Right lobe of liver (tissue), 6 donors: ENCODE measurements at regions not wholly inside any gene's neighbourhood (a gene's known extent, or its start where the extent isn't known, plus 50 kb on each side); places are given as distances from the start of the nearest gene placed in this dataset.
"Not testable (repeated sequence)": the region's sequence is repeated elsewhere in the genome, so short reads cannot be mapped to it uniquely, and the experiment has no call there.

Source experiments
- ATAC-seq, 4 donors: fragments of 200-7000 bp; cut with Tn5 transposase; one replicate each; pipeline ENCODE4 v1.9.1; 2020; ENCODE audit warnings: mild to moderate bottlenecking in 4 of 4, moderate library complexity in 4 of 4
- DNase-seq, 3 donors: peaks; one replicate each; pipeline ENCODE4 v3.0.0-alpha.2; 2020
- H3K27ac ChIP-seq, 3 donors: fragments of 200-600 bp; one replicate each; pipeline ENCODE4 v1.8.0; 2022
- H3K27me3 ChIP-seq, 2 donors: fragments of 200-600 bp; one replicate each; pipeline ENCODE4 v1.8.0; 2022
- H3K36me3 ChIP-seq, 4 donors: fragments of 200-600 bp; sonication (generic) in 1 of 4; one replicate each; pipeline versions ENCODE4 v1.5.1 to v1.8.0; 2017 to 2022; ENCODE audit warnings: control low read depth in 1 of 4
- H3K4me1 ChIP-seq, 4 donors: fragments of 200-600 bp; sonication (generic) in 1 of 4; one replicate each; pipeline versions ENCODE4 v1.5.1 to v1.8.0; 2017 to 2022; ENCODE audit warnings: control low read depth in 1 of 4
- H3K4me3 ChIP-seq, 3 donors: fragments of 200-600 bp; one replicate each; pipeline ENCODE4 v1.8.0; 2022
- H3K9me3 ChIP-seq, 4 donors: fragments of 200-600 bp; sonication (generic) in 1 of 4; one replicate each; pipeline versions ENCODE4 v1.5.1 to v1.8.0; 2017 to 2022; ENCODE audit warnings: control low read depth in 1 of 4
- CTCF ChIP-seq, 4 donors: fragments of 200-600 bp in 3 of 4; fragments of 450-650 bp in 1 of 4; IDR thresholded peaks; one replicate each; pipeline versions ENCODE4 v1.5.1 to v1.8.0; 2016 to 2022; ENCODE audit warnings: antibody characterized with exemption in 4 of 4, mild to moderate bottlenecking in 2 of 4
- POLR2A ChIP-seq: fragments of 450-650 bp; IDR thresholded peaks from one replicate; pipeline ENCODE4 v1.6.1; 2017; ENCODE audit warnings: antibody characterized with exemption, mild to moderate bottlenecking
- WGBS: methylation state at CpG from one replicate; pipeline ENCODE4 v1.1.6; 2018; ENCODE audit warnings: low coverage, low lambda C conversion rate; ENCODE audit not compliant: insufficient coverage; ENCODE audit errors: missing lambda C conversion rate; 5-methylcytosine and 5-hydroxymethylcytosine counted together
- intact Hi-C, 2 donors: fragments of 100-400 bp; cut with DNase I; formaldehyde crosslinking; loops; one replicate each; pipeline versions ENCODE4 v1.11.2 to v1.14.1; 2022
- donor health status: DM: no; HTN: yes; CAD: no.
- donor health status: DM: no; HTN: no; CAD: no.
- donor health status: DM: no; HTN: no; CAD: no.
- donor health status: DM: no; HTN: yes; CAD: no.
- donor health status: DM: no; HTN: yes; CAD: no.

GRCh38 chr2:65934992-65935629 lies 499.8 kb upstream of the MEIS1 start:
- intact Hi-C loops, result no loop called here
- 61% methylated on average over 3 of the region's 3 CpGs for WGBS
- Histone ChIP-seq H3K4me3 (no peak overlapping the region), H3K36me3 (no peaks in the 10 kb centered on the region), H3K9me3 (no peaks in the 10 kb centered on the region), H3K27me3 (no peaks in the 10 kb centered on the region), H3K27ac (no peak overlapping the region), H3K4me1 (no peaks in the 10 kb centered on the region)
- TF ChIP-seq CTCF (IDR thresholded peaks at IDR 0.05) (no peak), POLR2A (no peak)
- DNase-seq, result no peak
- no peak for ATAC-seq

- Histone ChIP-seq H3K27ac (no peak overlapping the region), H3K27me3 (no peaks in the 10 kb centered on the region), H3K36me3 (no peaks in the 10 kb centered on the region), H3K9me3 (no peaks in the 10 kb centered on the region), H3K4me1 (no peaks in the 10 kb centered on the region), H3K4me3 (no peak overlapping the region)
- DNase-seq (no peak), ATAC-seq (no peak)
- intact Hi-C loops, result no loop called here
- TF ChIP-seq POLR2A, result no peak
- TF ChIP-seq CTCF (IDR thresholded peaks at IDR 0.05), result no peak
- no CpG with 5 or more reads among the region's 1 CpG for WGBS
These were observed 500.2 kb upstream of the SPRED2 start for GRCh38 chr2:65932571-65932970.

- intact Hi-C loops, result no loop called here
- no peak for TF ChIP-seq CTCF (IDR thresholded peaks at IDR 0.05)
- TF ChIP-seq POLR2A, result no peak
- no peaks in the 10 kb centered on the region for H3K9me3 ChIP-seq
- 50% methylated on average over 3 of the region's 4 CpGs for WGBS
- ATAC-seq (no peak), DNase-seq (no peak)
- no peaks in the 10 kb centered on the region for H3K36me3 ChIP-seq
- H3K27ac ChIP-seq, result no peak overlapping the region
- no peak overlapping the region for H3K4me3 ChIP-seq
- no peaks in the 10 kb centered on the region for H3K27me3 ChIP-seq
- H3K4me1 ChIP-seq, result no peaks in the 10 kb centered on the region
These were observed 498.7 kb upstream of the SPRED2 start for GRCh38 chr2:65931056-65931455.

- WGBS, result 71% methylated on average over 1 of the region's 4 CpGs
- H3K4me3 ChIP-seq, result no peak overlapping the region
- intact Hi-C loops, result no loop called here
- DNase-seq (no peak), ATAC-seq (no peak)
- H3K27me3 ChIP-seq, result no peaks in the 10 kb centered on the region
- no peaks in the 10 kb centered on the region for H3K4me1 ChIP-seq
- no peaks in the 10 kb centered on the region for H3K9me3 ChIP-seq
- no peaks in the 10 kb centered on the region for H3K36me3 ChIP-seq
- no peak overlapping the region for H3K27ac ChIP-seq
- TF ChIP-seq CTCF (IDR thresholded peaks at IDR 0.05) (no peak), POLR2A (no peak)
These were observed 497.9 kb upstream of the SPRED2 start for GRCh38 chr2:65930259-65930658.

GRCh38 chr2:65929664-65930063 lies 497.3 kb upstream of the SPRED2 start:
- H3K4me1 ChIP-seq, H3K36me3 ChIP-seq, DNase-seq, H3K27me3 ChIP-seq, H3K4me3 ChIP-seq, H3K9me3 ChIP-seq, H3K27ac ChIP-seq, ATAC-seq, intact Hi-C loops: not testable (repeated sequence)
- no CpG with 5 or more reads among the region's 10 CpGs for WGBS
